Astrocyte (in vitro differentiated cells and primary cell): ENCODE measurements at regions not wholly inside any gene's neighbourhood (a gene's known extent, or its start where the extent isn't known, plus 50 kb on each side); places are given as distances from the start of the nearest gene placed in this dataset.

Source experiments
- DNase-seq: peaks from one replicate; pipeline ENCODE4 v3.0.0-alpha.2; 2010; ENCODE audit warnings: low read depth
- FAIRE-seq: peaks from 2 replicates; lab custom pipeline; 2011; peaks lifted over from hg19 to GRCh38; lab: Jason Lieb, UNC
- H2AFZ ChIP-seq: 2 replicates; pipeline ENCODE4 v1.6.0; 2012; ENCODE audit warnings: low read depth, low read length, inconsistent platforms
- H3K27ac ChIP-seq: 2 replicates; pipeline ENCODE4 v1.5.1; 2011; ENCODE audit warnings: low read depth, low read length, inconsistent platforms
- H3K27me3 ChIP-seq: 2 replicates; pipeline ENCODE4 v1.6.0; 2011; ENCODE audit warnings: low read length, inconsistent platforms; ENCODE audit not compliant: insufficient read depth
- H3K36me3 ChIP-seq: 2 replicates; pipeline ENCODE4 v1.5.1; 2011; ENCODE audit warnings: low read length, inconsistent platforms; ENCODE audit not compliant: insufficient read depth
- H3K4me1 ChIP-seq: 2 replicates; pipeline ENCODE4 v1.5.1; 2011; ENCODE audit warnings: low read length, inconsistent platforms; ENCODE audit not compliant: insufficient read depth
- H3K4me2 ChIP-seq: 2 replicates; pipeline ENCODE4 v1.6.0; 2012; ENCODE audit warnings: low read length, inconsistent platforms
- H3K4me3 ChIP-seq: 2 replicates; pipeline ENCODE4 v1.5.1; 2011; ENCODE audit warnings: low read depth, mild to moderate bottlenecking, low read length, inconsistent platforms; ENCODE audit not compliant: insufficient read depth
- H3K79me2 ChIP-seq: 2 replicates; pipeline ENCODE4 v1.6.0; 2012; ENCODE audit warnings: mild to moderate bottlenecking, low read length, inconsistent platforms; ENCODE audit not compliant: insufficient read depth
- H3K9ac ChIP-seq: 2 replicates; pipeline ENCODE4 v1.6.0; 2012; ENCODE audit warnings: mild to moderate bottlenecking, low read length, inconsistent platforms
- H3K9me3 ChIP-seq: 2 replicates; pipeline ENCODE4 v1.5.1; 2012; ENCODE audit warnings: low read depth, mild to moderate bottlenecking, low read length, inconsistent platforms; ENCODE audit not compliant: insufficient read depth
- H4K20me1 ChIP-seq: 2 replicates; pipeline ENCODE4 v1.6.0; 2012; ENCODE audit warnings: low read length, inconsistent platforms; ENCODE audit not compliant: insufficient read depth
- H3K27ac Mint-ChIP-seq: one replicate; pipeline ENCODE4 v1.8.0; 2021; ENCODE audit warnings: mild to moderate bottlenecking, mixed read lengths; ENCODE audit not compliant: unreplicated experiment
- H3K27me3 Mint-ChIP-seq: one replicate; pipeline ENCODE4 v1.8.0; 2021; ENCODE audit warnings: low read depth, mixed read lengths; ENCODE audit not compliant: unreplicated experiment
- H3K36me3 Mint-ChIP-seq: one replicate; pipeline ENCODE4 v1.8.0; 2021; ENCODE audit warnings: low read depth, mixed read lengths; ENCODE audit not compliant: unreplicated experiment
- H3K4me1 Mint-ChIP-seq: one replicate; pipeline ENCODE4 v1.8.0; 2021; ENCODE audit warnings: low read depth, mixed read lengths; ENCODE audit not compliant: unreplicated experiment
- H3K4me3 Mint-ChIP-seq: one replicate; pipeline ENCODE4 v1.8.0; 2021; ENCODE audit warnings: mild to moderate bottlenecking, moderate library complexity, mixed read lengths; ENCODE audit not compliant: unreplicated experiment
- H3K9me3 Mint-ChIP-seq: one replicate; pipeline ENCODE4 v1.8.0; 2021; ENCODE audit warnings: mild to moderate bottlenecking, mixed read lengths; ENCODE audit not compliant: unreplicated experiment
- CTCF ChIP-seq: IDR thresholded peaks from 2 replicates; pipeline ENCODE4 v1.5.1; 2011; ENCODE audit warnings: low read depth, mild to moderate bottlenecking, inconsistent platforms, low read length, moderate library complexity; ENCODE audit not compliant: insufficient read depth
- EZH2 ChIP-seq: IDR thresholded peaks from 2 replicates; pipeline ENCODE4 v1.6.1; 2012; ENCODE audit warnings: mild to moderate bottlenecking, low read length, inconsistent platforms; ENCODE audit not compliant: insufficient read depth

GRCh38 chr6:91611190-91611589 lies 1024.3 kb upstream of the MAP3K7 start:
- Mint-ChIP-seq H3K27ac (no peak overlapping the region), H3K4me1 (no peaks in the 10 kb centered on the region), H3K27me3 (no peaks in the 10 kb centered on the region), H3K9me3 (peaks cover 2% of the 10 kb centered on the region), H3K36me3 (no peaks in the 10 kb centered on the region), H3K4me3 (no peak overlapping the region)
- Histone ChIP-seq H3K79me2 (no peaks in the 10 kb centered on the region), H3K36me3 (no peaks in the 10 kb centered on the region), H2AFZ (no peak overlapping the region), H3K9me3 (no peaks in the 10 kb centered on the region), H3K27ac (no peak overlapping the region), H3K27me3 (no peaks in the 10 kb centered on the region), H3K4me2 (no peak overlapping the region), H4K20me1 (no peaks in the 10 kb centered on the region), H3K4me3 (no peak overlapping the region), H3K9ac (no peak overlapping the region), H3K4me1 (no peaks in the 10 kb centered on the region)
- no peak for DNase-seq
- TF ChIP-seq EZH2: no peak
- TF ChIP-seq CTCF: no peak
- FAIRE-seq: no peak

- FAIRE-seq (no peak), DNase-seq (no peak)
- H3K4me3 ChIP-seq: no peak overlapping the region
- no peaks in the 10 kb centered on the region for H3K27me3 Mint-ChIP-seq
- no peak for TF ChIP-seq EZH2
- no peak for TF ChIP-seq CTCF
- no peaks in the 10 kb centered on the region for H3K79me2 ChIP-seq
- H3K4me1 Mint-ChIP-seq: no peaks in the 10 kb centered on the region
- H3K9ac ChIP-seq: no peak overlapping the region
- H3K9me3 Mint-ChIP-seq: no peaks in the 10 kb centered on the region
- H3K27ac ChIP-seq: no peak overlapping the region
- no peaks in the 10 kb centered on the region for H3K4me1 ChIP-seq
- H4K20me1 ChIP-seq: no peaks in the 10 kb centered on the region
- no peaks in the 10 kb centered on the region for H3K27me3 ChIP-seq
- H3K9me3 ChIP-seq: no peaks in the 10 kb centered on the region
- no peak overlapping the region for H3K27ac Mint-ChIP-seq
- H3K36me3 Mint-ChIP-seq: no peaks in the 10 kb centered on the region
- H3K4me2 ChIP-seq: no peak overlapping the region
- no peak overlapping the region for H2AFZ ChIP-seq
- no peak overlapping the region for H3K4me3 Mint-ChIP-seq
- H3K36me3 ChIP-seq: no peaks in the 10 kb centered on the region
Observed at GRCh38 chr6:91608428-91608827, 1021.6 kb upstream of the MAP3K7 start.

- no peaks in the 10 kb centered on the region for H3K36me3 ChIP-seq
Observed at GRCh38 chr6:91606148-91606901, 1019.5 kb upstream of the MAP3K7 start.

More at GRCh38 chr6:91606148-91606901, 1019.5 kb upstream of the MAP3K7 start:
- Mint-ChIP-seq H3K27ac (no peak overlapping the region), H3K27me3 (no peaks in the 10 kb centered on the region), H3K36me3 (no peaks in the 10 kb centered on the region), H3K9me3 (no peaks in the 10 kb centered on the region), H3K4me1 (no peaks in the 10 kb centered on the region), H3K4me3 (no peak overlapping the region)
- no peaks in the 10 kb centered on the region for H3K27me3 ChIP-seq
- DNase-seq: no peak
- no peak overlapping the region for H3K9ac ChIP-seq
- FAIRE-seq: no peak
- no peaks in the 10 kb centered on the region for H3K9me3 ChIP-seq
- TF ChIP-seq EZH2 (no peak), CTCF (no peak)
- no peaks in the 10 kb centered on the region for H4K20me1 ChIP-seq
- H3K4me2 ChIP-seq: no peak overlapping the region
- no peak overlapping the region for H3K27ac ChIP-seq
- no peak overlapping the region for H3K4me3 ChIP-seq
- no peaks in the 10 kb centered on the region for H3K79me2 ChIP-seq
- H3K4me1 ChIP-seq: no peaks in the 10 kb centered on the region
- H2AFZ ChIP-seq: no peak overlapping the region
